ENCODE measurements at regions not wholly inside any gene's neighbourhood (a gene's known extent, or its start where the extent isn't known, plus 50 kb on each side); places are given as distances from the start of the nearest gene placed in this dataset.

- no peak for TF ChIP-seq CTCF (IDR thresholded peaks at IDR 0.05)
- TF ChIP-seq EP300 (IDR thresholded peaks at IDR 0.05), result no peak
Observed at GRCh38 chr10:94178475-94179253, 184.1 kb downstream of the NOC3L start.
